A549 (cell line): ENCODE measurements at regions not wholly inside any gene's neighbourhood (a gene's known extent, or its start where the extent isn't known, plus 50 kb on each side); places are given as distances from the start of the nearest gene placed in this dataset.

Experiments
- ATAC-seq, 2 experiments: fragments of 200-7000 bp in 1 of 2; fragments of >200 bp in 1 of 2; cut with Nextera tagmentation in 1 of 2; cut with Tn5 transposase in 1 of 2; 3 replicates each; pipeline versions ENCODE4 v1.8.0 to v1.9.1; 2018 to 2020; ENCODE audit warnings: mild to moderate bottlenecking in 1 of 2, moderate library complexity in 1 of 2
- CTCF ChIA-PET: fragments of 300-600 bp; sonication (Branson Sonifier 250); formaldehyde crosslinking; extraction: SDS; loops from one replicate; lab custom pipeline; 2021; ENCODE audit warnings: antibody characterized with exemption, inconsistent platforms; lab: Yijun Ruan, JAX
- POLR2A ChIA-PET: fragments of 350-600 bp; formaldehyde crosslinking; extraction: SDS; loops from one replicate; lab custom pipeline; 2021; ENCODE audit warnings: antibody characterized with exemption, inconsistent platforms; lab: Yijun Ruan, JAX
- DNase-seq, 2 experiments: peaks; one replicate each; pipeline versions ENCODE4 v3.0.0 to v3.0.0-alpha.2; 2011 to 2016; ENCODE audit warnings: low read depth in 1 of 2, low spot score in 1 of 2
- FAIRE-seq: peaks from 2 replicates; lab custom pipeline; 2011; peaks lifted over from hg19 to GRCh38; lab: Jason Lieb, UNC
- H3K27ac ChIP-seq, 2 experiments: fragments of >200 bp; sonication (Bioruptor Twin); formaldehyde crosslinking; 3 replicates each; pipeline ENCODE4 v1.5.1; 2016 to 2017
- H3K4me1 ChIP-seq: fragments of >200 bp; sonication (Bioruptor Twin); formaldehyde crosslinking; 3 replicates; pipeline ENCODE4 v1.6.1; 2016
- H3K4me2 ChIP-seq: fragments of >200 bp; sonication (Bioruptor Twin); formaldehyde crosslinking; 3 replicates; pipeline ENCODE4 v1.6.1; 2016
- H3K4me3 ChIP-seq: fragments of >200 bp; sonication (Bioruptor Twin); formaldehyde crosslinking; 3 replicates; pipeline ENCODE4 v1.5.1; 2016
- H3K9me3 ChIP-seq: fragments of >200 bp; sonication (Bioruptor Twin); formaldehyde crosslinking; 3 replicates; pipeline ENCODE4 v1.6.1; 2016
- BHLHE40 ChIP-seq: IDR thresholded peaks from 2 replicates; pipeline ENCODE4 v1.6.1; 2012; ENCODE audit warnings: low read depth, low read length, inconsistent platforms
- CBX2 ChIP-seq: fragments of 200-600 bp; sonication (generic); IDR thresholded peaks from 2 replicates; pipeline ENCODE4 v1.6.1; 2016; ENCODE audit warnings: low read depth, mild to moderate bottlenecking, borderline replicate concordance
- CBX8 ChIP-seq: fragments of 200-600 bp; sonication (generic); IDR thresholded peaks from 2 replicates; pipeline ENCODE4 v1.6.1; 2016
- CEBPB ChIP-seq, 2 experiments: fragments of >200 bp in 1 of 2; sonication (Bioruptor Twin) in 1 of 2; formaldehyde crosslinking in 1 of 2; IDR thresholded peaks; 2 replicates each; pipeline ENCODE4 v1.6.1; 2012 to 2016
- CHD2 ChIP-seq: fragments of 150-350 bp; IDR thresholded peaks from 2 replicates; pipeline ENCODE4 v1.6.1; 2014; ENCODE audit warnings: low read length; ENCODE audit not compliant: partially characterized antibody
- EHF ChIP-seq: fragments of 250-450 bp; sonication (Bioruptor Pico); IDR thresholded peaks from 2 replicates; pipeline ENCODE4 v1.5.0; 2020; ENCODE audit warnings: mild to moderate bottlenecking
- EHMT2 ChIP-seq: fragments of 200-600 bp; sonication (generic); IDR thresholded peaks from 2 replicates; pipeline ENCODE4 v1.6.1; 2016; ENCODE audit warnings: antibody characterized with exemption, low read depth, mild to moderate bottlenecking, moderate library complexity
- EP300 ChIP-seq, 2 experiments: fragments of >200 bp; sonication (Bioruptor Twin); formaldehyde crosslinking; IDR thresholded peaks; 2 replicates in 1 of 2; 3 replicates in 1 of 2; pipeline ENCODE4 v1.6.1; 2016 to 2017
- ESRRA ChIP-seq: fragments of 150-350 bp; IDR thresholded peaks from 2 replicates; pipeline ENCODE4 v1.6.1; 2014; ENCODE audit warnings: mild to moderate bottlenecking, low read length, borderline replicate concordance
- GATA3 ChIP-seq: IDR thresholded peaks from 2 replicates; pipeline ENCODE4 v1.6.1; 2012; ENCODE audit warnings: borderline replicate concordance
- HDAC2 ChIP-seq: fragments of 200-600 bp; sonication (generic); IDR thresholded peaks from 2 replicates; pipeline ENCODE4 v1.6.1; 2016
- HEYL ChIP-seq: fragments of 250-450 bp; sonication (Bioruptor Pico); IDR thresholded peaks from 2 replicates; pipeline ENCODE4 v1.8.0; 2021; ENCODE audit warnings: mild to moderate bottlenecking, moderate library complexity
- HOXA7 ChIP-seq: fragments of 250-450 bp; sonication (Bioruptor Pico); IDR thresholded peaks from 2 replicates; pipeline ENCODE4 v1.5.0; 2020; ENCODE audit warnings: mild to moderate bottlenecking, moderate library complexity
- HOXB13 ChIP-seq: fragments of 250-450 bp; sonication (Bioruptor Pico); IDR thresholded peaks from 2 replicates; pipeline ENCODE4 v1.5.0; 2020; ENCODE audit warnings: low read depth, mild to moderate bottlenecking, moderate library complexity
- JUNB ChIP-seq: fragments of >200 bp; sonication (Bioruptor Twin); formaldehyde crosslinking; IDR thresholded peaks from 2 replicates; pipeline ENCODE4 v1.6.1; 2016
- KDM1A ChIP-seq: fragments of 200-600 bp; sonication (generic); IDR thresholded peaks from 2 replicates; pipeline ENCODE4 v1.6.1; 2016; ENCODE audit warnings: low read depth, mild to moderate bottlenecking
- KDM5A ChIP-seq: fragments of 200-600 bp; sonication (generic); IDR thresholded peaks from 2 replicates; pipeline ENCODE4 v1.6.1; 2016; ENCODE audit warnings: antibody characterized with exemption, mild to moderate bottlenecking
- MYC ChIP-seq: IDR thresholded peaks from 2 replicates; pipeline ENCODE4 v1.6.1; 2012; ENCODE audit warnings: mild to moderate bottlenecking, inconsistent platforms, low read length, improper control_type of control experiment, borderline replicate concordance
- NPAS2 ChIP-seq: fragments of 250-450 bp; sonication (Bioruptor Pico); IDR thresholded peaks from 2 replicates; pipeline ENCODE4 v1.8.0; 2022; ENCODE audit warnings: mild to moderate bottlenecking, moderate library complexity, borderline replicate concordance
- NR3C1 ChIP-seq: fragments of >200 bp; sonication (Bioruptor Twin); formaldehyde crosslinking; IDR thresholded peaks from 3 replicates; pipeline ENCODE4 v1.6.1; 2017
- POLR2AphosphoS2 ChIP-seq: conservative IDR thresholded peaks from 2 replicates; pipeline ENCODE4 v1.6.1; 2012; ENCODE audit warnings: low read length, improper control_type of control experiment, inconsistent platforms
- TP53 ChIP-seq: fragments of 250-450 bp; sonication (Bioruptor Pico); IDR thresholded peaks from 2 replicates; pipeline ENCODE4 v1.5.0; 2021; ENCODE audit warnings: mild to moderate bottlenecking, moderate library complexity
- WGBS: methylation state at CpG from one replicate; pipeline ENCODE4 v1.1.6; 2017; ENCODE audit errors: missing lambda C conversion rate; 5-methylcytosine and 5-hydroxymethylcytosine counted together
- TF ChIP-seq, protein P1 (sequence below): fragments of >200 bp; sonication (Bioruptor Twin); formaldehyde crosslinking; IDR thresholded peaks from 2 replicates; pipeline ENCODE4 v1.6.1; 2016
- TF ChIP-seq, protein P2 (sequence below): fragments of 200-600 bp; sonication (generic); IDR thresholded peaks from 2 replicates; pipeline ENCODE4 v1.6.1; 2016; ENCODE audit warnings: antibody characterized with exemption, mild to moderate bottlenecking, moderate library complexity
- TF ChIP-seq, protein P3 (sequence below): fragments of 450-650 bp; IDR thresholded peaks from 2 replicates; pipeline ENCODE4 v1.6.1; 2014; ENCODE audit warnings: antibody characterized with exemption
- TF ChIP-seq, protein P4 (sequence below): fragments of 150-350 bp; IDR thresholded peaks from 2 replicates; pipeline ENCODE4 v1.6.1; 2014; ENCODE audit warnings: low read depth, mild to moderate bottlenecking, low read length
- TF ChIP-seq, protein P5 (sequence below): IDR thresholded peaks from 2 replicates; pipeline ENCODE4 v1.6.1; 2012

DNA sequence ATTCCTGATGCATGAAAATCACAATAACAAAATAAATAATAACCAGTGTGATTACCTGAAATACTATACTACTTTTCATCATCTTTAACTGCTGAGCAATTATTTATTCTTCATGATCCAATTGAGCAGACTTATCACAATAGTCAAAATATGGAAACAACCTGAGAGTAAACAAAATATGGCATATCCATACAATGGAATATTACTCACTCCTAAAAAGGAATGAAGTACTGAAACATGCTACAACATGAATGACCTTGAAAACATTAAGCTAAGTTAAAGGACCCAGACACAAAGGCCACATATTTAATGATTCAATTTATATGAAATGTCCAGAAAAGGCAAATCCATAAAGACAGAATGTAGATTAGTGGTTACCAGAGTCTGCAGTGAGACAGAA, 146.8 kb downstream of the MID1IP1 start:
- Histone ChIP-seq H3K4me1 (no peaks in the 10 kb centered on the region), H3K4me3 (no peak overlapping the region), H3K9me3 (no peaks in the 10 kb centered on the region), H3K27ac (no peak overlapping the region), H3K4me2 (no peak overlapping the region)
- TF ChIP-seq JUNB, result no peak
- no peak for TF ChIP-seq EP300 (IDR thresholded peaks at IDR 0.05)
- no peak for TF ChIP-seq HOXA7
- no peak for TF ChIP-seq CHD2
- no peak for TF ChIP-seq TP53 (CRISPR knock-in tag)
- TF ChIP-seq, protein P1, sequence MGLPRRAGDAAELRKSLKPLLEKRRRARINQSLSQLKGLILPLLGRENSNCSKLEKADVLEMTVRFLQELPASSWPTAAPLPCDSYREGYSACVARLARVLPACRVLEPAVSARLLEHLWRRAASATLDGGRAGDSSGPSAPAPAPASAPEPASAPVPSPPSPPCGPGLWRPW, result no peak
- TF ChIP-seq, protein P2, sequence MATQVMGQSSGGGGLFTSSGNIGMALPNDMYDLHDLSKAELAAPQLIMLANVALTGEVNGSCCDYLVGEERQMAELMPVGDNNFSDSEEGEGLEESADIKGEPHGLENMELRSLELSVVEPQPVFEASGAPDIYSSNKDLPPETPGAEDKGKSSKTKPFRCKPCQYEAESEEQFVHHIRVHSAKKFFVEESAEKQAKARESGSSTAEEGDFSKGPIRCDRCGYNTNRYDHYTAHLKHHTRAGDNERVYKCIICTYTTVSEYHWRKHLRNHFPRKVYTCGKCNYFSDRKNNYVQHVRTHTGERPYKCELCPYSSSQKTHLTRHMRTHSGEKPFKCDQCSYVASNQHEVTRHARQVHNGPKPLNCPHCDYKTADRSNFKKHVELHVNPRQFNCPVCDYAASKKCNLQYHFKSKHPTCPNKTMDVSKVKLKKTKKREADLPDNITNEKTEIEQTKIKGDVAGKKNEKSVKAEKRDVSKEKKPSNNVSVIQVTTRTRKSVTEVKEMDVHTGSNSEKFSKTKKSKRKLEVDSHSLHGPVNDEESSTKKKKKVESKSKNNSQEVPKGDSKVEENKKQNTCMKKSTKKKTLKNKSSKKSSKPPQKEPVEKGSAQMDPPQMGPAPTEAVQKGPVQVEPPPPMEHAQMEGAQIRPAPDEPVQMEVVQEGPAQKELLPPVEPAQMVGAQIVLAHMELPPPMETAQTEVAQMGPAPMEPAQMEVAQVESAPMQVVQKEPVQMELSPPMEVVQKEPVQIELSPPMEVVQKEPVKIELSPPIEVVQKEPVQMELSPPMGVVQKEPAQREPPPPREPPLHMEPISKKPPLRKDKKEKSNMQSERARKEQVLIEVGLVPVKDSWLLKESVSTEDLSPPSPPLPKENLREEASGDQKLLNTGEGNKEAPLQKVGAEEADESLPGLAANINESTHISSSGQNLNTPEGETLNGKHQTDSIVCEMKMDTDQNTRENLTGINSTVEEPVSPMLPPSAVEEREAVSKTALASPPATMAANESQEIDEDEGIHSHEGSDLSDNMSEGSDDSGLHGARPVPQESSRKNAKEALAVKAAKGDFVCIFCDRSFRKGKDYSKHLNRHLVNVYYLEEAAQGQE, result no peak
- no peak for TF ChIP-seq HDAC2
- TF ChIP-seq GATA3, result no peak
- TF ChIP-seq KDM5A, result no peak
- TF ChIP-seq CBX2, result no peak
- TF ChIP-seq KDM1A, result no peak
- no peak for TF ChIP-seq MYC
- TF ChIP-seq CEBPB (IDR thresholded peaks at IDR 0.05), result no peak
- no peak for TF ChIP-seq EHMT2
- no peak for TF ChIP-seq ESRRA
- no peak for TF ChIP-seq HEYL (CRISPR knock-in tag)
- CTCF ChIA-PET, result no interaction called here
- ATAC-seq (no peak), FAIRE-seq (no peak), DNase-seq (no peak)
- POLR2A ChIA-PET, result no interaction called here

DNA sequence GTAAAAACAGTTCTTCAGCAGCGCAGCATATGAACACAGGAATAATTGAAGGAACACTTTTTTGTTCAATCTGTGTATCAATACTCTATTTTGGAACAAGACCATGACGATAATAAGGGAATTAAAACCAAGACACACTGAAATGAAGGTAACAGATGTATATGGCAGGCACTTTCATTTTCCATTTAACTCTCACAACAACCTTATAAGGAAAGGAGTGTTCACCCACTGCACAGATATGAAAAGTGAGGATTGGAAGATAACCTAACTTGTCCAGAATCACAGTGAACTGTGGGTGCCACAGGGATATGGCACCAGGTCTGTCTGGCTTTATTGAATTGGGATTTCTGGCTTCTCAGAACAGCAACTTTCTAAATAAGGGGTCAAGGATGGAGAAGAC, 153.3 kb downstream of the MID1IP1 start:
- TF ChIP-seq NR3C1 (no peak), CBX8 (no peak), NPAS2 (no peak), MYC (no peak), HEYL (CRISPR knock-in tag) (no peak), BHLHE40 (no peak), POLR2AphosphoS2 (no peak), EHMT2 (no peak), EHF (CRISPR knock-in tag) (no peak), HOXB13 (CRISPR knock-in tag) (no peak), CEBPB (IDR thresholded peaks at IDR 0.05) (no peak), CBX2 (no peak)
- TF ChIP-seq, protein P1, result no peak
- TF ChIP-seq, protein P3, sequence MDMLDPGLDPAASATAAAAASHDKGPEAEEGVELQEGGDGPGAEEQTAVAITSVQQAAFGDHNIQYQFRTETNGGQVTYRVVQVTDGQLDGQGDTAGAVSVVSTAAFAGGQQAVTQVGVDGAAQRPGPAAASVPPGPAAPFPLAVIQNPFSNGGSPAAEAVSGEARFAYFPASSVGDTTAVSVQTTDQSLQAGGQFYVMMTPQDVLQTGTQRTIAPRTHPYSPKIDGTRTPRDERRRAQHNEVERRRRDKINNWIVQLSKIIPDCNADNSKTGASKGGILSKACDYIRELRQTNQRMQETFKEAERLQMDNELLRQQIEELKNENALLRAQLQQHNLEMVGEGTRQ, result no peak
- TF ChIP-seq, protein P2, result no peak
- TF ChIP-seq, protein P4, sequence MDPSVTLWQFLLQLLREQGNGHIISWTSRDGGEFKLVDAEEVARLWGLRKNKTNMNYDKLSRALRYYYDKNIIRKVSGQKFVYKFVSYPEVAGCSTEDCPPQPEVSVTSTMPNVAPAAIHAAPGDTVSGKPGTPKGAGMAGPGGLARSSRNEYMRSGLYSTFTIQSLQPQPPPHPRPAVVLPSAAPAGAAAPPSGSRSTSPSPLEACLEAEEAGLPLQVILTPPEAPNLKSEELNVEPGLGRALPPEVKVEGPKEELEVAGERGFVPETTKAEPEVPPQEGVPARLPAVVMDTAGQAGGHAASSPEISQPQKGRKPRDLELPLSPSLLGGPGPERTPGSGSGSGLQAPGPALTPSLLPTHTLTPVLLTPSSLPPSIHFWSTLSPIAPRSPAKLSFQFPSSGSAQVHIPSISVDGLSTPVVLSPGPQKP, result no peak
- TF ChIP-seq, protein P5, sequence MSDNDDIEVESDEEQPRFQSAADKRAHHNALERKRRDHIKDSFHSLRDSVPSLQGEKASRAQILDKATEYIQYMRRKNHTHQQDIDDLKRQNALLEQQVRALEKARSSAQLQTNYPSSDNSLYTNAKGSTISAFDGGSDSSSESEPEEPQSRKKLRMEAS, result no peak
- TF ChIP-seq, all 56 proteins: peak for 0
- no peak for ATAC-seq
- 21% methylated on average over 2 of the region's 2 CpGs for WGBS
- Histone ChIP-seq H3K4me1 (no peaks in the 10 kb centered on the region), H3K9me3 (no peaks in the 10 kb centered on the region), H3K27ac (no peak overlapping the region), H3K4me2 (no peak overlapping the region), H3K4me3 (no peak overlapping the region)
- POLR2A ChIA-PET, result no interaction called here
- FAIRE-seq, result no peak
- no peak for DNase-seq
- CTCF ChIA-PET, result no interaction called here
